ENCODE measurements at regions not wholly inside any gene's neighbourhood (a gene's known extent, or its start where the extent isn't known, plus 50 kb on each side); places are given as distances from the start of the nearest gene placed in this dataset.

DNA sequence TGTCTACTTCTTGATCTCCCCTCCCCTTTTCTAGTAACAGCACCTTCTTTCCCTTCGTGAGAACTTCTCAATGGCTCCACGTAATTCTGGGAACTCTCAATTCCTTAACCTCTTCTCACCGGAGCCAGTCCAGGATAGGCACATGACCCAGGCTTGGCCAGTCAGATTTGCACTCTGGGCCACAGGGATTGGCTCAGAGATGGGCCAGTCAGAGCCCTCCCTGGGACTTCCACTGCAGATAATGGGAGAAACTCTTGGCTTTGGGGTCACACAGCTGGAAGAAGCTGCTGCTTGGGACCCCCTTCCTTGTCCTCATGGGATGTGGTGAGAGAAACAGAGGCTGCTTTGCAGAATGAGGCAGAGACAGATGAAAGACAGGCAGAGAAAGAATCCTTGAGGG is 302.3 kb downstream of the PTPRU start:
- no peak for DNase-seq

DNA sequence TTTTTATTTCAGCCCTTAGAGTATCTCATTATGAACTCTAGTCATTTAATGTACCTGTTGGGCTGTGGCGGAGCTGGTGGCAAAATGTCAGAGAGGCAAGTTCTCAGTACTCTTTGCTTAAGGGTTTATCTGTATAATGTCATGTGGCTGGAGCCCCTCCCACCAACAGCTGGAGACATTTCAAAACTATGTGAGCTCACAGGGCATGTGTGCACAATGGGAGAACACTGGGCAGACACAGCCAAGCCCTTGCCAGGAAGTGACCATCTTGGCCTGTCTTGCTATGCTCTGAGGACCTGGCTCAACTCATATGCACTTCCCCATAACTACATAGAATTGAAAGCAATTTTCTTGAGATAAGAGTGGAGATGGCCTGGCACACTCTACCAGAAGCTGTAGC is 296.4 kb downstream of the PTPRU start:
- DNase-seq: no peak

DNA sequence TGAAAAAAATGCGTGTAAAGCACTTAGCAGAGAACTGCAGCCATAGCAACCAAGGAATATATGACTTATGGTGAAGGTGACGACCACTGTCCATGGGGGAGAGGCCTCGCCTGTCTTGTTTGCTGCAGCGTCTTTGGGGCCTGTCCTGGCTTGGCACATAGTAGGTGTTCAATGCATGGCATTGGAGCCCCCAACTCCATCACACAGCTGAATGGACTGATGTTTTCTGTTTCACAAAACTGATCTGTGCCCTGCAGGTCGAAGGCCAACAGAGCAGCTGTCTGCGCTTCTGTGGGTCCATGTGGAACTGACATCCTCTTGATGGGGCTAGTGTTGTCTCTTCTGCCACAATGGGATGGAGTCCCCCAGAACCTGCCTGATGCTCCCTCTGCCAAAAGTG is 296.0 kb downstream of the PTPRU start:
- no peak for DNase-seq

DNA sequence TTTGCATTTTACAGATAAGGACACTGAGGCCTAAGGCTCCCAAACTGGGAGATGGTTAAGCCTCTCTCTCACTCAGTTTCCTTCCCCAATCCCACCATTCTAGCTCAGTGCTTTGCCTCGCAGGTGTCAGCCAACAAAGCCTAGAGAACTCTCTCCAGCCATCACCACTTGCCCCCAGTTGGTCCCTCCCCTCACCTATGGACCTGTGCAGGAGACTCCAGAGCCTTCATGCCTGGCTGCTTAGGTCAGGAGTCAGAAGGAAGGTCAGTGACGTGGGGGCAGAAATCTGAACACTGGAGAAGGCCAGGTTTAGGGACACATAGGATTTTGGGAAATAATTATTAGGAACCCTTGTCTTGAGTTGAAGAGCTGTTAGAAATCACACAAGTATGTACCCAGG is 295.3 kb downstream of the PTPRU start:
- no peak for DNase-seq

DNA sequence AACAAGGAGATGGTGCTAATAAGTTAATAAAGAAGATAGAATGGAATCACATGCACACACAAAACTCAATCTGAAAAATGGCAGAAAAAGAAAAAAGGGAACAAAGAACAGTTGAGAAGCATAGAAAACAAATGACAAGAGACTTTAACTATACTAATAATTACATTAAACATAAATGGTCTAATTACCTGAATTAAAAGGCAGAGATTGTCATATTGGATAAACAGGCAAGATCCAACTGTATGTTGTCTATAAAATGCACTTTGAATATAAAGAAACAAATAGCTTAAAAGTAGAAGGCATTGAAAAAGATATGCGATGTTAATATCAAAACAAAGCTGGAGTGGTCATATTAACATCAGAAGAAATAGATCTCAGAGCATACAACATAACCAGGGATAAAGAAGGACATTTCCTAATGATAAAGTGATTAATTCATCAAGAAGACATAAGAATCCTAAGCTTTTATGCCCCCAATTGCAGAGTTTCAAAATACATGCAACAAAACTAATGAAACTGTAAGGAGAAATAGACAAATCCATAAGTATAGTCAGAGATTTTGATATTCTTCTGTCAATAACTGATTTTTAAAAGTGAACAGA is 293.5 kb downstream of the PTPRU start:
- DNase-seq: no peak

DNA sequence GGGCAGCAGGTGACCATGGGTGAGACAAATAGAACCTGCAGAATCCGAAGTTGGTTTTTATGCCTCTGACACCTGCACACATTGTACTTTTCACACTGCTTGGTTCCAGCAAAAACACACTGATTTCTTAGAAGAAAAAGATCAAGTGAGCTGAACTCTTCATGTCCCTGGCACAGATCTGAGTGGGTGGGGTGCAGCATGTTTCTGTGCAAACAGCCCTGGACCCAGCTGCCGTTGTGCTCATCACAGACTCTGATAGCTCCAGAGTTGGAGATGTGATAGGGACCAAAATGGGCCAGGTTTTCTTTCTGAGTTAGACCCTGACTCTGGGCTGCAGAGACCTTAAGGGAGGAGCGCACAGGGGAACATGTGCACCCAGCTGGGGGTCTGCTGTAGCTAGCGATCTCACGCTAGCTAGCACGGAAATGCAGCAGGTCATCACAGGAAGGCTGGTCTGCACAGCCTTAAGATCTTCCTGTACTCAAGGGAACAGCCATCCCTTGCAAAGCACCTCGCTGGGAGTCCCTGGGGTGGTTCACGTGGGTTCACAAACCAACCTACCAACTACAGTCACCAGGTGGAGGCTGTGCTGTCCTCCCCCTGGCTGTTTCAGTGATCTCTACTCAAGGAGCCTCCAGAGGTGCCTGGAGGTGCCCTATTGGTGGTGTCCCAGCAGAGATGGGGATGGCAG is 291.1 kb downstream of the PTPRU start:
- no peak for DNase-seq

DNA sequence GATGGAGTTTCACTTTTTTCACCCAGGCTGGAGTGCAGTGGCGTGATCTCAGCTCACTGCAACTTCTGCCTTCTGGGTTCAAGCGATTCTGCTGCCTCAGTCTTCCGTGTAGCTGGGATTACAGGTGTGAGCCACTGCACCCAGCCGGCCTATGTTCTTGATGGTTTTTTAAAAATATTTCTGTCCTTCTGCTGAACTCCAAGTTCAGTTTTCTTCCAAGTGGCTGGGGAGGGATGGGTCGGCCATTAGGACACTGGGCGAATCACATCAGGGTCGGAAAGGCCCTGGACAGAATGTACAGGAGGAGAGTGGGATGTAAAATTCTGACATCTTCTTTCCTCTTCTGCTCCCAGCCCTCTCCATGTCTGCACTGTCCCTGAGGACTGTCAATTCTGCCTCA is 289.6 kb downstream of the PTPRU start:
- DNase-seq: no peak

DNA sequence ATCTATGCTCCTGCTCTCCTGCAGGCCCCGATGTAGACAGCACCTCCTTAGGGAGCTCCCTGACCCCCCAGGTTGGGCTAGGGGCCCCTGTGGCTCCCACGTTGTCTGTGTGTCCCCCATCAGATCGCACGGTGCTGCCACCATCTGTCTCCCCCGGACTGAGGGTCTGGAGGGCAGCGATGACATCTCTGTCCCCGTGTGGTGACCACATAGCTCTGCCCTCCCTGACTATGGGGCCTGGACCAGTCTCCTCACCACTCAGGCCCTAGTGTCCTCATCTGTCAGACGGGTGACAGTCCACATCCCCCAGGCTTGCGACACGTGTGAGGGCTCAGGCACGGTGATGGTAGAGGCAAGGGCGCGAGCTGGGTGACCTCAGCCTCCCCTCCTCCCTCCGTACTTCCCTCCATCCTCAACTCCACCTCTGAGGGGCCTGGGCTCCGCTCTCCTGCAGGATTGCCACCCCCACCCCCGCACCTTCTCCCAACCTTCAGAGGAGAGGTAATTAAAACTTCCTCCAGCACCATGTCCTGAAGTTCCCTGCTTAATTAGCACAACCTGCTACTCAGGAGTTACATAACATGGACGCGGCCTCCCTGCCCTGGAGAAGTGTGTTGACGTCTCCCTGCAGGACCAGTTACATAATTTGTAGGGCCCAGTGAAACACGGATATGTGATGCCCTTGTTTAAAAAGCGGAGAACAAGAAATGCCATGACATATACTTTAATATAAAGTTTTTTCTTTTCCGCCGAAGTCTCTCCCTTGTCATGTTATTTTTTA is 288.2 kb downstream of the PTPRU start:
- DNase-seq: no peak

DNA sequence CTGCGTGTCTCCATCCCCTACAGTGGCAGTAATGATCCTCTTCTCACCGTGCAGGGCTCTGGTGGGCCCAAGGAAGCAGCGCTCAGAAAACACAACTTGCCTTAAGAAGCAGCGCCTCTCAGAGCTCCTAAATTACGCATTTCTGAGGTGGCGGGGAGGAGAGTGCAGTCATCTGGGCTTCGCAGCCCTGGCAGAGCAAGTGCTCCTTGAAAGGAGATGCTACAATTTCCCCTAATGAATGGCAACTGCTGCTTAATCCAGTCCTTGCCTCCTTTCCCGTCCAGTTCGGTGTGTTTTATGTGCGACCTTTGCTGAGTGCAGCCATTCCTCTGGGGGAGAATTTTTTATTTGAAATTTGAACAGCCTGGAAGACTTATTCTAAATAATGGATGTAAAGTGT is 287.3 kb downstream of the PTPRU start:
- DNase-seq: no peak

DNA sequence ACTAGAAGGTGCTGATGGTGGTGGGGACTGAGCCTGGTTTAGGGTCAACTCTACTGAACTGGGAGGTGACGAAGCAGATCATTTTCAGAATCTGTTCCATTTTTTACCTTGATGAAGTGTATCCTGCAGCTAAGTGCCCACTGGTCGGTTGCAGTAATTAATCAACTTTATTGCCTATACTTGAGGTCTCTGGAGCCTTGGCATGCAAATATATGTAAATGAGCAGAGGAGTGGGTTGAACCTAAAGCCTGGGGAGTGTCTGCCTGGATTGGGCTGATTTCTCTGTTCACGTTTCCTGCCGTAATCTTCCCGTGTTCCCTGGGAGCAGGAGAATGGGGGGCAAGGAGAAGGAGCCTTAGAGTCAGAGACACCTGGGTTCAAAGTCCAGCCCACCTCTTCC is 286.8 kb downstream of the PTPRU start:
- no peak for DNase-seq

DNA sequence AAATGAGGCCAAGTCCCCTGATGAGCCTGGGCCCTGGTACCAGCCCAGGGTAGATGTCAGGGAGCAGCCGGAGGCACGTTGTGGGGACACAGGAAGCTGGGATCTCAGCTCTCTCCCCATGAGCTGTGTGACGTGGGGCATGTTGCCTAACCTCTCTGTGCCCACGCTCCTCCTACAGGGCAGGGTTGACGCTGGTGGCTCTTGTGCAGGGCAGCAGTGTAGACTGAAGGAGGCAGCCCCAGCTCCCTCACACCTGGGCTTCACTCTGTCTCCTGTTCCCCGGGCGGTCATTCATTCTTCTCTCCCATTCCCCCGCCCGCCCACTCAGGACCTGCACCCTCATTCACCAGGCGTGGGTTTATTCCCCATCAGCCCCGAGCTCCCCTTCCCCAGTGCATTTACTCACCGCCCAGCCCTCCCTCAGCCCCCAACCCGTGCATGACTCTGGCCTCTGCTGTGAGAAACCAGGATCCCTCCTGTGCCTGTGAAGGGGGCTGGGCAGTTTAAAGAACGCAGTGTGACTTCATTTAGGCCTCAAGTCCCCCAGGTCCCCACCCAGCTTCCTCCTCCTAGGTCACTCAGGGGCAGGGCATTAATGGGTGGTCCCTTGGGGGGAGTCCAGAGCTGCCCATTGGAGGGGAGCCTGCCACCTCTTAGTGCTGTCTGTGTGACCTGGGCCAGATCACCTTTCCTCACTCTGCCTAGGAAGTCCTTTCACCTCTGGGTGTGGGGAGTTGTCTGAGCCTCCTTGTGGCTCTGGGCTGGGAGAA is 285.7 kb downstream of the PTPRU start:
- no peak for DNase-seq

DNA sequence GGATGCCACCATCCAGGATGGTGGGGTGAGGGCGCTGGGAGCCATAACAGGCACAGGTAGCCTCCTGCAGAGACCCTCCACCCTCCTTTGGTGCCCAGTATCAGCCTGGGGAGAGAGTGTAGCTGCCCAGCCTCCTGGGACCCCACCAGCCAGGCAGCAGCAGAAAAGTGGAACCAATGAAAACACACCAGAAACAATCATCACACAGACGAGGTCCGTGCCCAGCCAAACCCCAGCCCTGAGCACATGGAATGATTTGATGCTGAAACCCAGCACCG is 285.1 kb downstream of the PTPRU start:
- DNase-seq: no peak

DNA sequence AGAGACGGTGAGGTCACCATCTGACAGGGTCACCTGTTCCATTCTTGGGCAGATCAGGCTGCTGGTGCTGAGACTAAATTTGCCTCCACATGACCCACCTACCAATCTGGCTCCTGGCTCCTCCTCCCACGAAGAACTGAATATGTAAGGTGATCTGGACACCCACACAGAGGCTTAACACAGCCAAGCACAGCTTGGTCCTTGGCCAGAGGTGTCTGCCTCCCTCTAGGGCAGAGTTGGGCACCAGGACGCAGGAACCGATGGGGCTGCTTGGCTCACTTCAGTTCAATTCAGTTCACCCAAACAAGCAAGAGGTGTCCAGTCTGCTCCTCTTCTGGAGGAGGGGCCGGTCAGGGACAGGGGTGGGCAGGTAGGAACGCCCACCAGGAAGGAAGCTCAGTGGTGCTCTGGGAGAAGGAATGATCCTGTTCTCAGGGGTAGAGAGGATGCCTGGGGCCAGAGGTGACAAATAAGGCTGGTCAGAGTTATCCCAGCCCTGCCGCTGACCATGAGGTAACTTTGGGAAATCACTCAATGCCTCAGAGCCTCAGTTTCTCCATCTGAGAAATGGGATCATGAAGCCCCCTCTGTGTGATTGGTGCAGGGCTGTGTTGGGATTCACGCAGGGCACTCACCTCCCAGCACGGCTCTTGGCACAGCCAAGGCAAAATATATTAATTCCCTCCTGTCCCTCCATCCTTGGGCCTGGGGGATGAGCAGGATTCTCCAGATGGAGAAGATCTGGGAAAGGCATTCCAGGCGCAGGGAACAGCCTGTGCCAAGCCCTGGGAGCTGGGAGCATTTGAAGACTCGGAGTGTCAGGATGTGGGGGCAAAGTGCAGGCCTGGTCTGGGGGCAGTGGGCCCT is 284.5 kb downstream of the PTPRU start:
- DNase-seq: no peak

DNA sequence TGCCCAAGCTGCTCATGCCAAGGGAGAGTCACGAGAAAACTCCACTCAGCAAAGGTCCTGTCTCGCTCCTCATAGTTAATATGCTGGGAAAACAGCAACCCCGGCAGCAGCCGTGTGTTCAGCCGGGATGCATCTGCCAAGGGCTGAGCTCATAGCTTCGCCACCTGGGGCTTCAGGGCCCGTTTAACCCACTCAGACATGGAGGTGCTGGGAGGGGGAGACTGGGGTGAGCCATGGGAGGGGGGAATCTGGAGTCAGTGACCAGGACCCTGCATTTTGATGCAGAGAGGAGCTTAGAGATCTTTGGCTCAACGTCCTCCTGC is 283.4 kb downstream of the PTPRU start:
- DNase-seq: no peak

DNA sequence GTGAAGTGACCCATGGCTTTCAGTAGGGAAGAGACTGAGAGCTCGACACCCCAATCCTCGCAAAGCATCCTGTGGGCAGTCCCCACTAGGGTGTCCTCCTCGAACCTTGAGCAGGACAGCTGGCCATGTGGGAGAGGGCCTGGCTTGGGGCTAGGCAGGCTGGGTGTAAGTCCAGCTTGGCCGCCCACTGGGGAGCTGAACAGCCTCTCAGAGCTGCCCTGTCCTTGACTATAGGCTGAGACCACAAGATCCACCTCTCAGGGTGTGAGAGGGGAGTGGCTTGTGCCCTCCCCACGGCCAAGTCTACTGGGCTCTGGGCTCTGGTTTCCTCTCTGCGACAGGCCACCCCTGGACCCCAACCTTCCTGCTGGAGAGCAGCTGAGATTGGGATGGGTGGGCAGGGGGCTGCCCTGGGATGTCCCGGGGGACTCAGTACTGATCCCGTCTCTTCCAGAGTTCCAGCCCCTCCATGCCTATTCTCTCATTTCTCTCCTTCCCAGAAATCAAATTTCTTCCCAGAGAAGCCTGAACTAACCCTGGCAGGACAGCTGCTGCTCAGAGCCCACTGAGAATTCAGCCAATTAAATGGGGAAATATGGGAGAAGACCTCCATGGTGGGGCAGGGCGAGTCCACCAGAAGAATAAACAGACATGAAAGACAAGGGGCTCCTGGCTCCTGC is 282.9 kb downstream of the PTPRU start:
- DNase-seq: no peak

DNA sequence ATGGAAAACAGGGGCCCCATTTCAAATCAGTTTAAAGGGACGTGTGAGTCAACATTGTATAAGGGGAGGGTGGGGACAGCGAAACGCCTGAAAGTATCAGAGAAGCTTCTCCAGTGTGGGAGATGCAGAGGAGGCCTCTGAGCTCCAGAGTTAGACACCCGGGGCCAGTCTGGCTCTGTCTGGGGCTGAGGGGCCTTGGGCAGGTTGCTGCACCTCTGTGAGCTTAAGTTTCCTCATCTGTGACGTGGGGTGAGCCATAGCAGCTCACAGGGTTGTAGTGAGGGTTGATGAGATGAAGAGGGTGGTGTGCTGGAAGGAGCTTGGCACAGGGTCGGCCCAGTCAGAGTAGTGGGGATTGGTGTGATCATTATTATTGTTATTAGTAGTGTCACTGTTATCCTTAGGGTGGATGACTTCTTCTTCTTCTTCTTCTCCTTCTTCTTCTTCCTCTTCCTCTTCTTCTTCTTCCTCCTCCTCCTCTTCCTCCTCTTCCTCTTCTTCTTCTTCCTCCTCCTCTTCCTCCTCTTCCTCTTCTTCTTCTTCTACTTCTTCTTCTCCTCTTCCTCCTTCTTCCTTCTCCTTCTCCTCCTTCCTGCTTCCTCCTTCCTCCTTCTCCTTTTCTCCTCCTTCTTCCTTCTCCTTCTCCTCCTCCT is 282.0 kb downstream of the PTPRU start:
- no peak for DNase-seq

DNA sequence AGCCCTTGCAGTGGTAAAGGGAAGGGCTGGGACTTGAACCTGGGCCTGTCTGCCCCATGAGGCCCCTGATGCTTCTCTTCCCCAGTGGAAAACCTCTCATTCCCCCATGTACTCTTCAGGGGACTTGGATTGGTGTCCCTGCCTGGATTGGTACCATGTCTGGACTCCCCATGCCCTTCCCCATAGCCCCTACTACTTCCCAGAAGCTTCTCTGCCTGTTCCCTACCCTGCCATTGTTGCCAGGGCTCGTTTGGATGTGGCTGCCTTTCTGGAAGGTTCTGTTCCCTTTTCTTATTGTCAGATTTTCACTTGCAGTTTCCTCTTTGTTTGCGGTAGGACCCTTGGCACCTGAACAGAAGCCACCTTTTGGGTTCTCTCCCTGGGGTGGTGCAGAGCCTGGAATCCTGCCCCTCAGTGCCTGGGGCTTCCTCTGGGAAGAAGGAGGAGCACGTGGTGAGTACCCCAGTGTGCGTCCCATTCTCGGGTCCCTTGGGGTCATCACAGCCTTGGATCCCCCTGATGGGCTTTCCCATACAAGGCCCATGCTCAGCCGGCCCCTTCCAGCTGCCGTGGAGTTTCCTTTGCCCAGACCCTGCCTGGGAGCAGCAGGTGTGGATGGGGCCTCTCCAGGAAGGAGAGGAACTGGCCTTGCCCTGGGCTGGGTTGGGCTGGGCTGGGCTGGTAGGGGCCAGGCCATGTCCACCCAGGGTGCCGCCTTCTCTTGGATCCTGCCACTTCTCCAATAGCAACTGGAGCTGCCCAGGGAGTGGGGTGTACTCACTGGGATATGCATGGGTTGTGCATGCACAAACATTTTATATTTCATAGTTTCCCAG is 281.1 kb downstream of the PTPRU start:
- DNase-seq: no peak

DNA sequence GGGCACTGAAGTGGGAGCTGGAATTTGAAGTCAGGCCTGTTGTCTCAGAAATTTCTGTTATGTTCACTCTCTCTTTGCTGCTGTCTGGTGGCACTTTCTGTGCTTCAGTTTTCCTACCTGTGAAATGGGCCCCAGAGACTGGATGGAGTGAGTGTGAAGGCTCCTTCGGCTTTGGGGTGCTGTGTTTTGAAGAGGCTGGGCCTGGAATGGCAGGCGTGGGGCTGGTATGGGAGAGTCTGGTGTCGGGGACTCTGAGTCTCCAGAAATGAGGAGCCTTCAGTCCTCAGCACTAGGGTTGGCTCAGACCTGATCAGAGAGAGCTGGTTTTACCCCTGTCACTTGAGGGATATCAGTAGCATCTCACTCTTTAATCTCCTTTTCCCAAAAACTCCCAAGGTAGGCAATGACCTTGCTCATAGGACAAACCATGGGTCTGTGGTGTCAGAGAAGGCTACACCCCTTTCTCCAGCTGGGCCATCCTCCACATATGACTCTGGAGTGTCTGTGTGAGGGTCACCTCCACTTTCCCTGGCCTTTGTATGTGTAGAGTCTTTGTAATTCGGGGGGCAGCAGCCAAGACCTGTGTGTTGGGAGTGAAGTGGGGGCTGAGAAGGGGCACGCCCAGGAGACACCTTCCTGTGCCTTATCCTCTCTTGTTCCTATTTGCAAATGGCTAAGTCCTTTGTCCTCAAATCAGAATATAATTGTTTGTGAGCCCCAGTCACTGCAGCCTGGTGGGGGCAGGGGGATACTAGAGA is 279.9 kb downstream of the PTPRU start:
- no peak for DNase-seq

DNA sequence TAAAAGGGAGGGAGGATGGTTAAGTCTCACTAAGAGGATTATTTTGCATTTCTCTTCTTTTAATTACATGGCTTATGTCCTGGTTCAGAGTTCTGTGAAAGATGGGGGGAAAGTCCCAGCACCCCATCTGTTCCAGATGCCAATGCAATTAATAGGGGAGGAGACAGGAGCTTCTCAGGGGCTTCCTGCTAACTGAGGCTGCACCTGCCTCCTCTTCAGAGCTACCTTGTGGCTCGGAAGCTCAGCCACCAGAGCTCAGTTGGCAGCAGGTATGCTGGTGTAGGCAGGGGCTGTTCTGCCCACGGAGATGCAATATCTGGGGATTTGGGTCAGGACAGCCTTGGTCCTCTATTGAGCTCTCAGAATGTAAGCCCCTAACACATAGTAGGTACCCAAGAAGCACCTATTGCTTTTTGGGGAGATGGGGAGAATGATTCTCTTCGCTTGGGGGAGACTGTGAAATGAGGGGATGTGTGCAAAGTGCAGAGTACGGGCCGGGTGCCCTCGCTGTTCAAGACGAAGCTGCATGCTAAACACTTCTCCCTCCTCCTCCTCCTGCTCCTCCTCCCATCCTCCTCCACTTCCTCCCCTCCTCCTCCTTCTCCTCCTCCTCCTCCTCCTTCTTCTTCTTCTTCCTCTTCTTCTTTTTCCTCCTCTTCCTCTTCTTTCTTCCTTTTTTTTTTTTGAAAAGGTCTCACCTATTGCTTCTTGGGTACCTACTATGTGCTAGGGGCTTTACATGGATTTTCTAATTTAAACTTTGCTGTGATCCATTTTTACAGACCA is 279.0 kb downstream of the PTPRU start:
- DNase-seq: no peak

Data from inflammatory macrophage (primary cell).